K562 (cell line): ENCODE measurements at regions not wholly inside any gene's neighbourhood (a gene's known extent, or its start where the extent isn't known, plus 50 kb on each side); places are given as distances from the start of the nearest gene placed in this dataset.

Source experiments
- ATAC-seq: fragments of 200-7000 bp; cut with Tn5 transposase; 3 replicates; pipeline ENCODE4 v1.9.1; 2020; ENCODE audit warnings: moderate library complexity
- BruUV-seq: library from RNA; stranded (reverse); fragments of 400-500 nt; replicated peaks from 2 replicates; lab custom pipeline; 2021; lab: Mats Ljungman, UMichigan
- CTCF ChIA-PET: fragments of 300-600 bp; formaldehyde crosslinking; extraction: SDS; loops from one replicate; lab custom pipeline; 2021; ENCODE audit warnings: low intra/inter-chr PET ratio; lab: Yijun Ruan, JAX
- POLR2A ChIA-PET: fragments of 300-600, 350-650 bp; sonication (Branson Sonifier 250); formaldehyde crosslinking; extraction: SDS; loops from one replicate; lab custom pipeline; 2021; ENCODE audit warnings: antibody characterized with exemption, inconsistent platforms; lab: Yijun Ruan, JAX
- DNase-seq, 4 experiments: peaks; one replicate each; pipeline versions ENCODE4 v3.0.0 to v3.0.0-alpha.2; 2011 to 2018; ENCODE audit warnings: low spot score in 3 of 4, mixed read lengths in 3 of 4; ENCODE audit errors: extremely low read depth in 1 of 4
- FAIRE-seq: peaks from 2 replicates; lab custom pipeline; 2011; peaks lifted over from hg19 to GRCh38; lab: Jason Lieb, UNC
- H2AFZ ChIP-seq: 2 replicates; pipeline ENCODE4 v1.6.0; 2011; ENCODE audit warnings: low read depth, low read length, control low read depth, inconsistent platforms
- H3K27ac ChIP-seq: fragments of 200-600 bp; 3 replicates; pipeline ENCODE4 v1.8.0; 2011; ENCODE audit warnings: low read depth, mild to moderate bottlenecking, control low read depth, inconsistent platforms, low read length, moderate library complexity, mixed read lengths; ENCODE audit errors: extremely low read depth
- H3K27me3 ChIP-seq, 2 experiments: fragments of 300-600 bp in 1 of 2; 2 replicates in 1 of 2; 3 replicates in 1 of 2; pipeline versions ENCODE4 v1.6.0 to v1.8.0; 2011; ENCODE audit warnings: inconsistent platforms in 2 of 2, low read length in 2 of 2, mild to moderate bottlenecking in 1 of 2, mixed read lengths in 1 of 2, moderate library complexity in 1 of 2; ENCODE audit not compliant: control insufficient read depth in 2 of 2, insufficient read depth in 2 of 2
- H3K36me3 ChIP-seq: fragments of 300-600 bp; 3 replicates; pipeline ENCODE4 v1.8.0; 2011; ENCODE audit warnings: mild to moderate bottlenecking, low read length, inconsistent platforms; ENCODE audit not compliant: control insufficient read depth, insufficient read depth
- H3K4me1 ChIP-seq, 2 experiments: fragments of 200-600 bp in 1 of 2; replicated peaks in 1 of 2; 2 replicates in 1 of 2; 3 replicates in 1 of 2; pipeline versions ENCODE4 v1.5.1 to v1.8.0; 2011; ENCODE audit warnings: inconsistent platforms in 2 of 2, low read length in 2 of 2, mild to moderate bottlenecking in 1 of 2, mixed read lengths in 1 of 2, moderate library complexity in 1 of 2; ENCODE audit not compliant: control insufficient read depth in 2 of 2, insufficient read depth in 2 of 2
- H3K4me2 ChIP-seq: 2 replicates; pipeline ENCODE4 v1.6.1; 2011; ENCODE audit warnings: low read length, control low read depth, inconsistent platforms, mixed read lengths; ENCODE audit not compliant: insufficient read depth
- H3K4me3 ChIP-seq: fragments of 200-600 bp; sonication (generic), shearing (Covaris generic); 2 replicates; pipeline ENCODE4 v1.5.1; 2016; ENCODE audit warnings: control low read depth, inconsistent platforms
- H3K79me2 ChIP-seq: fragments of 200-600 bp; 3 replicates; pipeline ENCODE4 v1.8.0; 2011; ENCODE audit warnings: low read length, inconsistent platforms; ENCODE audit not compliant: control insufficient read depth, insufficient read depth
- H3K9ac ChIP-seq, 2 experiments: 2 replicates each; pipeline versions ENCODE4 v1.6.0 to v1.6.1; 2011; ENCODE audit warnings: low read depth in 2 of 2, low read length in 2 of 2, control low read depth in 1 of 2, inconsistent platforms in 1 of 2, mild to moderate bottlenecking in 1 of 2, mixed read lengths in 1 of 2; ENCODE audit not compliant: insufficient read depth in 1 of 2
- H3K9me1 ChIP-seq: one replicate; pipeline ENCODE4 v1.6.0; 2011; ENCODE audit warnings: inconsistent platforms, mild to moderate bottlenecking, low read length, moderate library complexity; ENCODE audit not compliant: control insufficient read depth, insufficient read depth
- H3K9me3 ChIP-seq: replicated peaks from 2 replicates; pipeline ENCODE4 v1.5.1; 2011; ENCODE audit warnings: low read depth, low read length, inconsistent platforms; ENCODE audit not compliant: control insufficient read depth, insufficient read depth
- H4K20me1 ChIP-seq: replicated peaks from 2 replicates; pipeline ENCODE4 v1.6.1; 2011; ENCODE audit warnings: low read length, inconsistent platforms, mixed read lengths; ENCODE audit not compliant: control insufficient read depth, insufficient read depth
- EZH2 ChIP-seq: IDR thresholded peaks from 2 replicates; pipeline ENCODE4 v1.6.1; 2012; ENCODE audit warnings: low read depth, mild to moderate bottlenecking, inconsistent platforms, low read length, borderline replicate concordance
- JUND ChIP-seq, 2 experiments: IDR thresholded peaks; 2 replicates in 1 of 2; 3 replicates in 1 of 2; pipeline ENCODE4 v1.6.1; 2011; ENCODE audit warnings: borderline replicate concordance in 2 of 2, low read depth in 2 of 2, low read length in 2 of 2, improper control_type of control experiment in 1 of 2, missing biosample characterization in 1 of 2, missing genetic modification characterization in 1 of 2, missing genetic modification reagents in 1 of 2
- RBM15 ChIP-seq: fragments of 200-400 bp; formaldehyde crosslinking; IDR thresholded peaks from 2 replicates; pipeline ENCODE4 v1.6.1; 2018; ENCODE audit warnings: mild to moderate bottlenecking, low read length, moderate library complexity; ENCODE audit not compliant: insufficient read depth
- RBM34 ChIP-seq: fragments of 200-400 bp; formaldehyde crosslinking; IDR thresholded peaks from 2 replicates; pipeline ENCODE4 v1.6.1; 2018; ENCODE audit warnings: low read length, borderline replicate concordance; ENCODE audit not compliant: insufficient read depth
- SMAD2 ChIP-seq: fragments of 150-350 bp; IDR thresholded peaks from 2 replicates; pipeline ENCODE4 v1.6.1; 2014; ENCODE audit warnings: low read depth, mild to moderate bottlenecking, low read length
- ZBED1 ChIP-seq: IDR thresholded peaks from 2 replicates; pipeline ENCODE4 v1.6.1; 2014
- ZBTB12 ChIP-seq: fragments of 250-450 bp; sonication (Bioruptor Pico); IDR thresholded peaks from 2 replicates; pipeline ENCODE4 v1.4.0; 2020
- ZNF165 ChIP-seq: fragments of 250-450 bp; sonication (Bioruptor Pico); IDR thresholded peaks from 2 replicates; pipeline ENCODE4 v1.4.0; 2020; ENCODE audit warnings: borderline replicate concordance
- ZNF184 ChIP-seq: sonication (generic); formaldehyde crosslinking; IDR thresholded peaks from 2 replicates; pipeline ENCODE4 v1.5.0; 2020; ENCODE audit warnings: missing genetic modification reagents
- ZNF354B ChIP-seq: fragments of 250-450 bp; sonication (Bioruptor Pico); IDR thresholded peaks from 2 replicates; pipeline ENCODE4 v1.4.0; 2020
- ZNF76 ChIP-seq: fragments of 250-450 bp; sonication (Bioruptor Pico); IDR thresholded peaks from 2 replicates; pipeline ENCODE4 v1.4.0; 2020; ENCODE audit warnings: mild to moderate bottlenecking, moderate library complexity, borderline replicate concordance
- WGBS: fragments of 100-300 bp; shearing (Covaris generic); methylation state at CpG from one replicate; pipeline ENCODE4 v1.1.6; 2016; ENCODE audit warnings: low coverage, mixed read lengths; ENCODE audit not compliant: insufficient coverage; ENCODE audit errors: missing lambda C conversion rate; 5-methylcytosine and 5-hydroxymethylcytosine counted together
- in situ Hi-C: fragments of 300-500 bp; cut with MboI; formaldehyde crosslinking; loops from 4 replicates; pipeline ENCODE4 v1.15.0; 2018; ENCODE audit warnings: inconsistent platforms, mixed read lengths
- intact Hi-C: fragments of 100-400 bp; cut with micrococcal nuclease; formaldehyde crosslinking; loops from 2 replicates; pipeline ENCODE4 v1.14.2; 2022
- TF ChIP-seq, protein P1 (sequence below): fragments of 250-450 bp; sonication (Bioruptor Pico); IDR thresholded peaks from 2 replicates; pipeline ENCODE4 v1.4.0; 2020
- TF ChIP-seq, protein P2 (sequence below), 3 experiments: fragments of 200-800 bp in 1 of 3; sonication (Bioruptor generic) in 1 of 3; sonication (generic) in 1 of 3; formaldehyde crosslinking in 1 of 3; IDR thresholded peaks; 2 replicates each; pipeline versions ENCODE4 v1.6.1 to v1.8.0; 2016 to 2022; ENCODE audit warnings: mild to moderate bottlenecking in 2 of 3, missing compliant biosample characterization in 2 of 3, missing genetic modification characterization in 2 of 3, missing genetic modification reagents in 1 of 3
- TF ChIP-seq, protein P3 (sequence below): fragments of 450-650 bp; IDR thresholded peaks from 2 replicates; pipeline ENCODE4 v1.6.1; 2017; ENCODE audit warnings: mild to moderate bottlenecking, moderate library complexity

GRCh38 chr5:166027582-166027981, 2263.9 kb upstream of the WWC1 start:
- Histone ChIP-seq H2AFZ (no peak overlapping the region), H3K27ac (no peak overlapping the region), H3K4me1 (no peaks in the 10 kb centered on the region), H3K79me2 (no peaks in the 10 kb centered on the region), H3K4me2 (no peak overlapping the region), H3K4me3 (no peak overlapping the region), H3K27me3 (no peaks in the 10 kb centered on the region), H3K9me1 (no peaks in the 10 kb centered on the region), H3K9me3 (no peaks in the 10 kb centered on the region), H4K20me1 (no peaks in the 10 kb centered on the region), H3K36me3 (no peaks in the 10 kb centered on the region), H3K9ac (no peak overlapping the region)
- no peak for ATAC-seq
- intact Hi-C loops (no loop called here), in situ Hi-C loops (no loop called here)
- POLR2A ChIA-PET = no interaction called here
- CTCF ChIA-PET = no interaction called here
- WGBS = 13% methylated on average over 1 of the region's 1 CpG
- no TSS peak for BruUV-seq
- no peak for DNase-seq
- FAIRE-seq = no peak
- TF ChIP-seq ZBED1 (no peak), ZNF354B (no peak), JUND (IDR thresholded peaks at IDR 0.05; ENCODE audit: borderline replicate concordance, low read depth, low read length) (no peak), JUND (tag; IDR thresholded peaks at IDR 0.05; ENCODE audit: borderline replicate concordance, low read depth, low read length) (no peak), RBM34 (no peak), ZNF76 (no peak), SMAD2 (no peak), ZBTB12 (no peak), ZNF184 (CRISPR knock-in tag) (no peak), EZH2 (no peak), ZNF165 (no peak), RBM15 (no peak)
- TF ChIP-seq, protein P1, sequence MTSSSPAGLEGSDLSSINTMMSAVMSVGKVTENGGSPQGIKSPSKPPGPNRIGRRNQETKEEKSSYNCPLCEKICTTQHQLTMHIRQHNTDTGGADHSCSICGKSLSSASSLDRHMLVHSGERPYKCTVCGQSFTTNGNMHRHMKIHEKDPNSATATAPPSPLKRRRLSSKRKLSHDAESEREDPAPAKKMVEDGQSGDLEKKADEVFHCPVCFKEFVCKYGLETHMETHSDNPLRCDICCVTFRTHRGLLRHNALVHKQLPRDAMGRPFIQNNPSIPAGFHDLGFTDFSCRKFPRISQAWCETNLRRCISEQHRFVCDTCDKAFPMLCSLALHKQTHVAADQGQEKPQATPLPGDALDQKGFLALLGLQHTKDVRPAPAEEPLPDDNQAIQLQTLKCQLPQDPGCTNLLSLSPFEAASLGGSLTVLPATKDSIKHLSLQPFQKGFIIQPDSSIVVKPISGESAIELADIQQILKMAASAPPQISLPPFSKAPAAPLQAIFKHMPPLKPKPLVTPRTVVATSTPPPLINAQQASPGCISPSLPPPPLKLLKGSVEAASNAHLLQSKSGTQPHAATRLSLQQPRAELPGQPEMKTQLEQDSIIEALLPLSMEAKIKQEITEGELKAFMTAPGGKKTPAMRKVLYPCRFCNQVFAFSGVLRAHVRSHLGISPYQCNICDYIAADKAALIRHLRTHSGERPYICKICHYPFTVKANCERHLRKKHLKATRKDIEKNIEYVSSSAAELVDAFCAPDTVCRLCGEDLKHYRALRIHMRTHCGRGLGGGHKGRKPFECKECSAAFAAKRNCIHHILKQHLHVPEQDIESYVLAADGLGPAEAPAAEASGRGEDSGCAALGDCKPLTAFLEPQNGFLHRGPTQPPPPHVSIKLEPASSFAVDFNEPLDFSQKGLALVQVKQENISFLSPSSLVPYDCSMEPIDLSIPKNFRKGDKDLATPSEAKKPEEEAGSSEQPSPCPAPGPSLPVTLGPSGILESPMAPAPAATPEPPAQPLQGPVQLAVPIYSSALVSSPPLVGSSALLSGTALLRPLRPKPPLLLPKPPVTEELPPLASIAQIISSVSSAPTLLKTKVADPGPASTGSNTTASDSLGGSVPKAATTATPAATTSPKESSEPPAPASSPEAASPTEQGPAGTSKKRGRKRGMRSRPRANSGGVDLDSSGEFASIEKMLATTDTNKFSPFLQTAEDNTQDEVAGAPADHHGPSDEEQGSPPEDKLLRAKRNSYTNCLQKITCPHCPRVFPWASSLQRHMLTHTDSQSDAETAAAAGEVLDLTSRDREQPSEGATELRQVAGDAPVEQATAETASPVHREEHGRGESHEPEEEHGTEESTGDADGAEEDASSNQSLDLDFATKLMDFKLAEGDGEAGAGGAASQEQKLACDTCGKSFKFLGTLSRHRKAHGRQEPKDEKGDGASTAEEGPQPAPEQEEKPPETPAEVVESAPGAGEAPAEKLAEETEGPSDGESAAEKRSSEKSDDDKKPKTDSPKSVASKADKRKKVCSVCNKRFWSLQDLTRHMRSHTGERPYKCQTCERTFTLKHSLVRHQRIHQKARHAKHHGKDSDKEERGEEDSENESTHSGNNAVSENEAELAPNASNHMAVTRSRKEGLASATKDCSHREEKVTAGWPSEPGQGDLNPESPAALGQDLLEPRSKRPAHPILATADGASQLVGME (CRISPR knock-in tag) = no peak
- TF ChIP-seq, protein P2, sequence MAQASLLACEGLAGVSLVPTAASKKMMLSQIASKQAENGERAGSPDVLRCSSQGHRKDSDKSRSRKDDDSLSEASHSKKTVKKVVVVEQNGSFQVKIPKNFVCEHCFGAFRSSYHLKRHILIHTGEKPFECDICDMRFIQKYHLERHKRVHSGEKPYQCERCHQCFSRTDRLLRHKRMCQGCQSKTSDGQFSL (CRISPR knock-in tag; IDR thresholded peaks at IDR 0.05) = no peak
- TF ChIP-seq, protein P2 (tag; IDR thresholded peaks at IDR 0.05) = no peak
- TF ChIP-seq, protein P3, sequence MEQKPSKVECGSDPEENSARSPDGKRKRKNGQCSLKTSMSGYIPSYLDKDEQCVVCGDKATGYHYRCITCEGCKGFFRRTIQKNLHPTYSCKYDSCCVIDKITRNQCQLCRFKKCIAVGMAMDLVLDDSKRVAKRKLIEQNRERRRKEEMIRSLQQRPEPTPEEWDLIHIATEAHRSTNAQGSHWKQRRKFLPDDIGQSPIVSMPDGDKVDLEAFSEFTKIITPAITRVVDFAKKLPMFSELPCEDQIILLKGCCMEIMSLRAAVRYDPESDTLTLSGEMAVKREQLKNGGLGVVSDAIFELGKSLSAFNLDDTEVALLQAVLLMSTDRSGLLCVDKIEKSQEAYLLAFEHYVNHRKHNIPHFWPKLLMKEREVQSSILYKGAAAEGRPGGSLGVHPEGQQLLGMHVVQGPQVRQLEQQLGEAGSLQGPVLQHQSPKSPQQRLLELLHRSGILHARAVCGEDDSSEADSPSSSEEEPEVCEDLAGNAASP = no peak
